Psoas muscle (tissue), 7 donors: ENCODE measurements at regions not wholly inside any gene's neighbourhood (a gene's known extent, or its start where the extent isn't known, plus 50 kb on each side); places are given as distances from the start of the nearest gene placed in this dataset.
A peak's percentile ranks its signal among the peaks of the same experiment; 100 is the strongest.

Experiments used
- ATAC-seq, 4 donors: fragments of 200-7000 bp; cut with Tn5 transposase; one replicate each; pipeline ENCODE4 v1.9.1; 2020; ENCODE audit warnings: moderate library complexity in 3 of 4, mild to moderate bottlenecking in 2 of 4
- DNase-seq, 2 donors: peaks; one replicate each; pipeline ENCODE4 v3.0.0-alpha.2; 2020
- H3K27ac ChIP-seq: fragments of 200-600 bp; one replicate; pipeline ENCODE4 v1.8.0; 2022
- H3K27me3 ChIP-seq, 3 donors: fragments of 200-600 bp in 1 of 3; one replicate each; pipeline versions ENCODE4 v1.6.1 to v1.8.0; 2013 to 2022; ENCODE audit warnings: low read length in 2 of 3, mild to moderate bottlenecking in 2 of 3, moderate library complexity in 1 of 3; ENCODE audit not compliant: insufficient read depth in 3 of 3
- H3K36me3 ChIP-seq, 2 donors: fragments of 200-600 bp in 1 of 2; one replicate each; pipeline versions ENCODE4 v1.6.1 to v1.8.0; 2013 to 2022; ENCODE audit warnings: low read depth in 1 of 2, mild to moderate bottlenecking in 1 of 2, moderate library complexity in 1 of 2; ENCODE audit not compliant: insufficient read depth in 1 of 2
- H3K4me1 ChIP-seq: fragments of 200-600 bp; one replicate; pipeline ENCODE4 v1.8.0; 2022
- H3K4me3 ChIP-seq: fragments of 200-600 bp; one replicate; pipeline ENCODE4 v1.8.0; 2022; ENCODE audit warnings: mild to moderate bottlenecking
- H3K9me3 ChIP-seq: fragments of 200-600 bp; one replicate; pipeline ENCODE4 v1.8.0; 2022
- CTCF ChIP-seq: fragments of 200-600 bp; IDR thresholded peaks from one replicate; pipeline ENCODE4 v1.8.0; 2022; ENCODE audit warnings: antibody characterized with exemption
- WGBS, 3 donors: extraction: QIAGEN DNeasy Blood & Tissue Kit; methylation state at CpG; one replicate each; pipeline versions ENCODE4 v1.1.6 to v1.1.7; 2013; 5-methylcytosine and 5-hydroxymethylcytosine counted together
- intact Hi-C, 2 donors: fragments of 100-400 bp; cut with DNase I; formaldehyde crosslinking; loops; one replicate each; pipeline versions ENCODE4 v1.11.0 to v1.14.2; 2022
- donor health status: healthy with polysubstance abuse.
- donor health status: DM: no; HTN: no; CAD: no; lungs with moderate emphysema.
- donor health status: Bipolar disorder and iron deficiency.
- donor health status: healthy.
- donor health status: DM: yes; HTN: yes; CAD: no.
- donor health status: DM: no; HTN: no; CAD: no.
- donor health status: DM: yes; HTN: yes; CAD: no.

DNA sequence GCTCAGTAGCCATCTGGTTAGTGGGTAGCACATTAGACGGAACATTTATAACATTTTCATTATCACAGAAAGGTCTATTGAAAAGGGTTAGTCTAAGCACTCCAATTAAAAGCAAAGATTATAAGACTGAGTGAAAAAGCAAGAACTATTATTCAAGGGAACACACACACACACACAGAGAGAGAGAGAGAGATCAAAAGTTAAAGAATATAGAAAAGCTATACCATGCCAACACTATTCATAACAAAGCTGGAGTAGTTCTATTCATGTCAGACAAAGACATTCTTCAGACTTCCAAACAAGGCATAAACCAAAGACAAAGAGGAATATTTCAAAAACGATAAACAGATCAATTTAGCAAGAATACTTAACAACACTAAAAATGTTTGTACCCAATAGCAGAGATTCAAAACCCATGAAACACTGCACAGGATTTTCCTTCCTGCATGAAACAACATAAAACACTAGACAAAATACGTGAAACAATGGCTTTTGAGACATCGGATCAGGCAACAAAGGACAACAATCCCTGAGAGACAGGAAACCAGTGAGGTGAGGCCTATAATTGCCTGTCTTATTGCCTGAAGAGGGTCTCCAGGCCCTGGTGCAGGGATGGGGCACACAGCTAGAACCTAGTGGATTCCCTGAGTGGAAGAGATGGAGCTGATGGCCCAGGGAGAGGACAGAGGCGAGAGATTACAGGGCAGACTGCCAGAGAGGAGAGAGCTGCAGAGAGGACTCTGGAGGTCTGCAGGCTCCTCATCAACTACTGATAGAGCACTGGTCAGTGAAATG is 83.6 kb upstream of the NPAS2 start:
- Histone ChIP-seq H3K9me3 (no peaks in the 10 kb centered on the region), H3K4me1 (peaks cover 4% of the 10 kb centered on the region), H3K36me3 (no peaks in the 10 kb centered on the region), H3K27me3 (no peaks in the 10 kb centered on the region), H3K4me3 (no peak overlapping the region), H3K27ac (no peak overlapping the region)
- intact Hi-C loops: no loop called here
- no peak for TF ChIP-seq CTCF
- DNase-seq: no peak
- WGBS, 3 donors: 82 to 90% (median 85%) methylated on average over 5 of the region's 5 CpGs
- no peak for ATAC-seq

- Histone ChIP-seq H3K36me3 (no peaks in the 10 kb centered on the region), H3K27ac (no peak overlapping the region), H3K27me3 (peaks cover 0 to 8% (median 0%) of the 10 kb centered on the region in 3 donors), H3K4me3 (no peak overlapping the region), H3K9me3 (no peaks in the 10 kb centered on the region), H3K4me1 (no peaks in the 10 kb centered on the region)
- TF ChIP-seq CTCF: no peak
- no peak for ATAC-seq
- 56 to 67% (median 61%) methylated on average over 8 of the region's 8 CpGs for WGBS, 3 donors
- intact Hi-C loops: no loop called here
- DNase-seq: no peak
Measured at GRCh38 chr2:100739735-100740432, 80.1 kb upstream of the NPAS2 start.

DNA sequence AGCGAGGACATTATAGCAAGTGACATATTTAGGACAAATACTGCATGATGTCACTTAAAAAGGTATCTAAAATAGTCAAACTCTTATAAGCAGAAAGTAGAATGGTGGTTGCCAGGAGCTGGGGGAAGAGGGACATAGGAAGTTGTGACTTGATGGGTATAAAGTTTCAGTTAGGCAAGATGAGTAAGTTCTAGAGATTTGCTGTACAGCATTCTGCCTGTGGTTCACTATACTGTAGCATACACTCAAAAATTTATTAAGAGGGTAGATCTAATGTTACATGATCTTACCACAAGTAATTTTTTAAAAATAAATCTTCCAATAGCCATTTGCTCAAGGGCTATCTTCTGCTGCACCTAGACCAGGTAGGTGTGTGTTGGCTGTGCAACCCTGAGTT is 78.1 kb upstream of the NPAS2 start:
- DNase-seq (no peak), ATAC-seq (no peak)
- intact Hi-C loops: no loop called here
- no peak for TF ChIP-seq CTCF
- H3K27ac ChIP-seq: no peak overlapping the region
- H3K27me3 ChIP-seq: peaks cover 0 to 8% (median 0%) of the 10 kb centered on the region in 3 donors
- no peaks in the 10 kb centered on the region for H3K36me3 ChIP-seq
- no peaks in the 10 kb centered on the region for H3K9me3 ChIP-seq
- H3K4me3 ChIP-seq: no peak overlapping the region
- 87 to 93% (median 92%) methylated on average over 1 of the region's 1 CpG for WGBS, 3 donors
- no peaks in the 10 kb centered on the region for H3K4me1 ChIP-seq

- H3K36me3 ChIP-seq: no peaks in the 10 kb centered on the region
- intact Hi-C loops: no loop called here
- peak in 1 of 2 donors; percentile 35 for DNase-seq
Measured at GRCh38 chr2:100742277-100743254, 77.4 kb upstream of the NPAS2 start.

More at GRCh38 chr2:100742277-100743254, 77.4 kb upstream of the NPAS2 start:
- TF ChIP-seq CTCF: no peak
- Histone ChIP-seq H3K4me1 (no peaks in the 10 kb centered on the region), H3K27ac (peak overlapping the region; percentile 48), H3K4me3 (no peak overlapping the region), H3K9me3 (no peaks in the 10 kb centered on the region), H3K27me3 (peaks cover 0 to 8% (median 0%) of the 10 kb centered on the region in 3 donors)
- ATAC-seq: peak; percentile 24 to 66 (median 50)
- 19 to 26% (median 21%) methylated on average over 12 of the region's 12 CpGs for WGBS, 3 donors
